ENCODE measurements at regions not wholly inside any gene's neighbourhood (a gene's known extent, or its start where the extent isn't known, plus 50 kb on each side); places are given as distances from the start of the nearest gene placed in this dataset.

DNA sequence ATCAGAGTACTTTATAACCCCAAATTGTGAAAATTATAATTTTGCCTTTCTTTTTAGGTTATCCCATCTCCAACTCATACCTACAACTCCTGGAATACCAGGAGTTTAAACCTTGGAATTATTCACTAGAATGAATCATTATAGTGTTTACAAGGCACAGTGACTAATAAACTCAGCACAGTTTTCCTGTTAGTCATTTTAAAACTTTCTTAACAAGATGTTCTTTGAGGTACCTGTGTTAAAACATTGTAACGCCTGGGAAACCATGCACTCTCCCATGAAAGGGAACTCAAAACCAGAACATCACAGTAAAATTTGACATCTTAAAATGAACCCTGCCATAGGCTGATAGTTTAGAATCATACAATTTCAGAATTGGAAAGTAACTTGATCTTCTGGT lies 132.4 kb upstream of the OSTN start (continued):
- TF ChIP-seq, protein P1, sequence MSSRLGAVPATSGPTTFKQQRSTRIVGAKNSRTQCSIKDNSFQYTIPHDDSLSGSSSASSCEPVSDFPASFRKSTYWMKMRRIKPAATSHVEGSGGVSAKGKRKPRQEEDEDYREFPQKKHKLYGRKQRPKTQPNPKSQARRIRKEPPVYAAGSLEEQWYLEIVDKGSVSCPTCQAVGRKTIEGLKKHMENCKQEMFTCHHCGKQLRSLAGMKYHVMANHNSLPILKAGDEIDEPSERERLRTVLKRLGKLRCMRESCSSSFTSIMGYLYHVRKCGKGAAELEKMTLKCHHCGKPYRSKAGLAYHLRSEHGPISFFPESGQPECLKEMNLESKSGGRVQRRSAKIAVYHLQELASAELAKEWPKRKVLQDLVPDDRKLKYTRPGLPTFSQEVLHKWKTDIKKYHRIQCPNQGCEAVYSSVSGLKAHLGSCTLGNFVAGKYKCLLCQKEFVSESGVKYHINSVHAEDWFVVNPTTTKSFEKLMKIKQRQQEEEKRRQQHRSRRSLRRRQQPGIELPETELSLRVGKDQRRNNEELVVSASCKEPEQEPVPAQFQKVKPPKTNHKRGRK (CRISPR knock-in tag; IDR thresholded peaks at IDR 0.05; ENCODE audit: borderline replicate concordance) = no peak
- TF ChIP-seq, protein P2, sequence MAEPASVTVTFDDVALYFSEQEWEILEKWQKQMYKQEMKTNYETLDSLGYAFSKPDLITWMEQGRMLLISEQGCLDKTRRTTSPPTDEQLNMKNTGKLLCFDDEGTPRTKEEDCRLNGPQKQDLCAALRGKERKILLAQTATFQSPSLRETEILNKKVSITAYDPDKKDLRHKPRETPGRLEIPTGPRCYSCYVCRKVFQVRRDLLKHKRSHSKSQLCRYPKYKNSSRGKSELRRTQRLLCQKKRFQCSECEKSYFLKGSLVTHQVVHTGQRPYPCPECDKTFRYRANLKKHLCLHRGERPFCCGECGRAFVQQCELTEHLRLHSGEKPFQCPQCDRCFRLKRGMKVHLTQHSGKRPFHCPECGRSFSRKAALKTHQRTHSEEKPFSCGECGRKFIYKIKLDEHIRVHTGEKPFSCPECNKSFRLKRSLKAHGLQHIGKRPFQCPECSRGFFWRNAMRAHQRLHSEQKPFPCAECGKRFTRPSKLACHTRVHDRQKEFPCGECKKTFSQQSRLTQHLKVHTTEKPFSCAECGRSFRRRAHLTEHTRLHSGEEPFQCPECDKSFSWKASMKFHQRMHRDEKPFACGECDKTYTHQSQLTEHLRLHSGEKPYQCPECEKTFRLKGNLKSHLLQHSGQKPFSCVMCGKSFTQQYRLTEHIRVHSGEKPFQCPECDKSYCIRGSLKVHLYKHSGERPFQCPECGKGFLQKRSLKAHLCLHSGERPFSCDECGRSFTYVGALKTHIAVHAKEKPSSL (CRISPR knock-in tag; conservative IDR thresholded peaks at IDR 0.05) = no peak
- no peak for TF ChIP-seq ZNF671 (CRISPR knock-in tag; IDR thresholded peaks at IDR 0.05)
- TF ChIP-seq TEAD4 (CRISPR knock-in tag; IDR thresholded peaks at IDR 0.05) = no peak
- no peak for TF ChIP-seq RORB (CRISPR knock-in tag; IDR thresholded peaks at IDR 0.05)
- no peak for TF ChIP-seq SP1 (CRISPR knock-in tag; conservative IDR thresholded peaks at IDR 0.05)
- TF ChIP-seq AFF4 (CRISPR knock-in tag; IDR thresholded peaks at IDR 0.05; ENCODE audit: borderline replicate concordance) = no peak
- TF ChIP-seq ETV6 (CRISPR knock-in tag; IDR thresholded peaks at IDR 0.05) = no peak
- no peak for TF ChIP-seq ZNF232 (CRISPR knock-in tag; IDR thresholded peaks at IDR 0.05)
- no peak for TF ChIP-seq NR3C1 (CRISPR knock-in tag; conservative IDR thresholded peaks at IDR 0.05; ENCODE audit: low read depth)
- no peak for TF ChIP-seq GABPB1 (CRISPR knock-in tag; IDR thresholded peaks at IDR 0.05)

- POLR2A ChIA-PET = no interaction called here
- no peak for TF ChIP-seq USF1 (CRISPR knock-in tag; IDR thresholded peaks at IDR 0.05)
- no peak for TF ChIP-seq GABPB1 (CRISPR knock-in tag; IDR thresholded peaks at IDR 0.05)
- TF ChIP-seq CREB1 (CRISPR knock-in tag; IDR thresholded peaks at IDR 0.05) = no peak
- TF ChIP-seq FOXP1 (CRISPR knock-in tag; IDR thresholded peaks at IDR 0.05; ENCODE audit: borderline replicate concordance) = no peak
- TF ChIP-seq TCF7 (CRISPR knock-in tag; IDR thresholded peaks at IDR 0.05; ENCODE audit: low read depth) = no peak
- TF ChIP-seq ZNF423 (CRISPR knock-in tag; IDR thresholded peaks at IDR 0.05) = no peak
- no peak for TF ChIP-seq KAT7 (CRISPR knock-in tag; IDR thresholded peaks at IDR 0.05; ENCODE audit: borderline replicate concordance)
- TF ChIP-seq MAX (CRISPR knock-in tag; IDR thresholded peaks at IDR 0.05) = no peak
- TF ChIP-seq, protein P3, sequence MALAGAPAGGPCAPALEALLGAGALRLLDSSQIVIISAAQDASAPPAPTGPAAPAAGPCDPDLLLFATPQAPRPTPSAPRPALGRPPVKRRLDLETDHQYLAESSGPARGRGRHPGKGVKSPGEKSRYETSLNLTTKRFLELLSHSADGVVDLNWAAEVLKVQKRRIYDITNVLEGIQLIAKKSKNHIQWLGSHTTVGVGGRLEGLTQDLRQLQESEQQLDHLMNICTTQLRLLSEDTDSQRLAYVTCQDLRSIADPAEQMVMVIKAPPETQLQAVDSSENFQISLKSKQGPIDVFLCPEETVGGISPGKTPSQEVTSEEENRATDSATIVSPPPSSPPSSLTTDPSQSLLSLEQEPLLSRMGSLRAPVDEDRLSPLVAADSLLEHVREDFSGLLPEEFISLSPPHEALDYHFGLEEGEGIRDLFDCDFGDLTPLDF (CRISPR knock-in tag; IDR thresholded peaks at IDR 0.05) = no peak
- TF ChIP-seq CBFB (CRISPR knock-in tag; IDR thresholded peaks at IDR 0.05; ENCODE audit: low read depth) = no peak
- TF ChIP-seq ATF1 (CRISPR knock-in tag; IDR thresholded peaks at IDR 0.05) = no peak
- TF ChIP-seq FOXK1 (CRISPR knock-in tag; IDR thresholded peaks at IDR 0.05) = no peak
- H3K36me3 Mint-ChIP-seq = no peaks in the 10 kb centered on the region
- no peaks in the 10 kb centered on the region for H3K27me3 Mint-ChIP-seq (ENCODE audit: low read depth)
- 0 out of 2 replicates have a peak, but pooled peaks cover 5% of the 10 kb centered on the region for H3K4me1 Mint-ChIP-seq
- ATAC-seq (peak; percentile 38; the same call in 1 of the 2 replicates), DNase-seq (ENCODE audit: low spot score) (no peak)
- H3K4me3 Mint-ChIP-seq = no peak overlapping the region
- H3K9me3 Mint-ChIP-seq = no peaks in the 10 kb centered on the region
- CTCF ChIA-PET = no interaction called here
- H3K27ac Mint-ChIP-seq = no peak overlapping the region
Measured at GRCh38 chr3:191065181-191065805, 133.7 kb upstream of the OSTN start.
